ENCODE measurements at regions not wholly inside any gene's neighbourhood (a gene's known extent, or its start where the extent isn't known, plus 50 kb on each side); places are given as distances from the start of the nearest gene placed in this dataset.

DNA sequence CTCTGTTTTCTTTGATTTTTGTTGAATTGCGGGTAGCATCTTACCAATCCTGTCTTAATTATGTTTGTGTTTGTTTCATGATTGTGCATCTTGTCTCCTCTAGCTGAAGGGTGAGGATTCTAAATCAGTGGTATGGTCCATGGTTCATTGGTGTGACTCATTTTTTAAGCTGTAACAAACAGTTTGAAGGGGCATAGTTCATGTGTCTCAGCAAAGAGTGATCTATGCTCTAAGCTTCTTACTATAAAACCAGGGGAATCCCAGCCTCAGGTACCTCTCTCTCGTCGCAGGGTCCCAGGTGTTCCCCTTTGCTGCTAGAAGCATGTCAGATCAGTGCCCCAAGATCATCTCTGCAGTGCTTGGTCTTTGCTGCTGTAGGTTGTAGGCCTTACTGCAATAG lies 100.1 kb downstream of the OTUD1 start:
- no peak for TF ChIP-seq CTCF (IDR thresholded peaks at IDR 0.05)
- TF ChIP-seq SIN3A (IDR thresholded peaks at IDR 0.05; ENCODE audit: borderline replicate concordance, insufficient read depth, low read depth, low read length), result no peak
- no peak for TF ChIP-seq TCF7L2 (IDR thresholded peaks at IDR 0.05; ENCODE audit: low read depth, low read length)
